Stimulated activated CD4-positive, alpha-beta T cell treated with anti-CD3 and anti-CD28 coated beads, TNF-alpha, amount 100 ng/mL, for 48 hours (primary cell): ENCODE measurements at regions not wholly inside any gene's neighbourhood (a gene's known extent, or its start where the extent isn't known, plus 50 kb on each side); places are given as distances from the start of the nearest gene placed in this dataset.
"Not testable (repeated sequence)": the region's sequence is repeated elsewhere in the genome, so short reads cannot be mapped to it uniquely, and the experiment has no call there.

Experiments used
- DNase-seq, 3 donors: peaks; one replicate each; pipeline ENCODE4 v3.0.0-alpha.2; 2020; ENCODE audit warnings: low read depth in 3 of 3

DNA sequence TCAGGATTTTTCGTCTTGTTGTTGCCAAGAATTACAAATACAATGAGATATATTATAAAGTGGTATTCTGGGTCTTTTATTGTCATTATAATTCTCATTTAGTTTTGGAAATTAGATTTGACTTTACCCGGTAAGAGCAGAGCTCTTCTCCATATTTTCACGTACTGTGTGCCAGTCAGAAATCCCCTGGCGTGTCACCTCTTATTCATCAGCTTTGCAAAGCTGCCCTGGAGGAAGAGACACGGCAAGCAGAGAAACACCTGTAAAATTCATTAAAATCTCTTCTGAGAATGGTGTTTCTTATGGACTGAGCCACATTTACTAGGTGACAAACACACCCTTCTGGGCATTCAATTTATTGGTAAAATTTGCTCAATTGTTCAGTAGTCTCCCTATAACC, 440.4 kb downstream of the HINT1 start:
- DNase-seq = no peak

DNA sequence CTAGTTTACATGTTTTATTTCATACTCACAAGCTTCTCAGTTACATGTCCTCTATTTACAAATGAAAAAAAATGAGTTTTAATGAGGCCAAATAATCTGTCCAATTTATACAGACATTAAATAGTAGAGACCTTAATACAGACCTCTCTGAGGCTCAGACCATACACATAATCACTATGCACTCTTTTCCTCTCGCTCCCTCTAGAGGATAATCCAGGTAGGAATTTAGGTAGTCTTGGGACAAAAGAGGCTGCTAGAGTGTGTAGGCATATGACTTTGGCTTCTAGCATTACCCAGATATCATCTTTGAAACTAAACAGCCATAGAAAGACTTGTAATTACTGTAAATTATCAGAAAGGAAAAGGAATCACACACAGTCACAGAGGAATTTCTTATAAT, 444.7 kb downstream of the HINT1 start:
- no peak for DNase-seq

DNA sequence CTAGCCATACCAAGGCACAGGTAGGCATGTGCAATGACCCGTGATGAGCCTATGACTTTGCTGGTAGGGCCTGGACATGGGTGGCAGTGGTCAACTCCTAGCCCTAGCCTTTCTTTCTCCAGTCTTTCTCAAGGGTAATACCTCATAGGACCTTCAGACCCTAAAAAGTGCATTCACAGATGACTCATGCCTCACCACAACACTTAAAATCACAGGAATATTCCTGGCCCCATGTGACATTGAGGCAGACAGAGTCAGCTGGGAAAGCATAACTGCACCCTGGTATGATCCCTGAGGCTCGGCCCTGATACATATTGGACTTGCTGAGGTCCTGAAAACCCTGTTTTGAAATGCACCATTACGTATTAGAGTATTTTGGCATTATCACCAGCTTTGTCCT, 449.5 kb downstream of the HINT1 start:
- DNase-seq = no peak

DNA sequence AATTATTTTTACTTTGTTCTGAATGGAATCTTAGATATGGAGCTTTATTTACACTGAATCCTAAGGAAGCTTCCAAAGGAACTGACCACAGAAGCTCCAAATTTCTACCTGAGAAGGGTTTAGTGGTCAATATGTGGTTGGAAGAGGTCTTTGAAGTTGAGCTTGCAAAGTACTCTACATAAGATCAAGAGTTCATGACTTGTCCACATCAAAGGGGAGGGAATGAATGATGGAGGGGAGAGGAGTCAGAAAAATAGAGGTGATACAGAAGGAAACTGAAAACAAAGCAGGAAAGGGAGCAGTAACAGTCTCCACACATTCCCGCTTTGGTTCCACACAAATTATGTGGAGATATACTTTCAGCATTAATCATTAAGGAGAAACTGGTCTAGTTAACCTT, 450.9 kb downstream of the HINT1 start:
- DNase-seq = no peak

DNA sequence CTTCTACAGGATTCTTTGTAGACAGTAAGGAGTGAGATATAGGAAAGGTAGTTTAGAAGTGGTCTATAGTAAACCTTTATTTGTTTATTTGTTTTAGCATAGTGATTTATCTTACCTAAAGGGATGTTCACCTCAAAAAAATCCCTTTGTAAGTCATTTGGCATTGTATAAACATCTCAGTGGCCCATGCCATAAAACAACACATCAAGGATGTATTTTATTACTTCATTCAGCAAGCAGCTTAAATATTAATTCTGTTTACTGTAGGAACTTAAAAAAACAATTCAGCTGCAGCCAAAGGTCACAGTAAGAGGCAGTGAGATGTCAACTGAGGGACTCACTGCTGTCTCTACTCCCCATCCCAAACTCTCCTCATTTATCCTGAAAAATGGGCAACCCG, 452.7 kb downstream of the HINT1 start:
- no peak for DNase-seq

DNA sequence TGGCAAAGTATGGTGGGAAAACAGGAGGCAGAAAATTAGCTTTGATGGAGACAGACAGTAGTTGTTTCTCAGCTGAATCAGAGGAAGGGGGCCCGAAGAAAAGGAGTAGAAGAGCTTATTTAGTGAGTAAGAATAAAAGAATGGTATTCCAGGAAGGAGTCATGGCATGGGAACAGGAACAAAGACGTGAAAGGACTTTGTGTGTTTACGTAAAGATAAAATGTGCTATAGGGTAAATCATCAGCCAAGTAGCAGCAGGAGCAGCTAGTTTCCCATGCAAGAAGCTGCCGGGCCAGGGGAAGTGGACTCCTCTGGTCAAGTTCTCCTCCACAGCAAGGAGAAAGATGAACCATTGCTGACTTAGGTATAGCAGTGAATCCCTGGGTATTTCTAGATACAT, 454.5 kb downstream of the HINT1 start:
- no peak for DNase-seq

DNA sequence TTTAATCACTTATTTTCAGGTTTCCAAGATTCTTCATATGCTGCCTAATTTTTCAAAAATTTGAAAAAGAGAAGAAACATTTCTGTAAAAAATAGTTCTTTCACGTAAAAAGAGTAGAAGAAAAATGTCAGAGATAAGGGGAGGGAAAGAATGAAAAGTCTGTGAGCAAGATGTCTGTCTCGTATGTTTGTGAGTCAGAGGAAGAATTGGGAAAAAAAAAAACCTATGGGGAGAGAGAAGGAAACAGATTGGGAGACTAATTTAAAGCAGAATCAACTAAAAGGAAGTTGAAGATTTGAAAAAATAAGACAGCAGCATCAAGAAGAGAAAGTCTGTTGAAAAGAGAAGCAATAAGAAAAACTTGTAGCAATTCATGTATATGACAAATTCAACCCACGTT, 456.3 kb downstream of the HINT1 start:
- no peak for DNase-seq

DNA sequence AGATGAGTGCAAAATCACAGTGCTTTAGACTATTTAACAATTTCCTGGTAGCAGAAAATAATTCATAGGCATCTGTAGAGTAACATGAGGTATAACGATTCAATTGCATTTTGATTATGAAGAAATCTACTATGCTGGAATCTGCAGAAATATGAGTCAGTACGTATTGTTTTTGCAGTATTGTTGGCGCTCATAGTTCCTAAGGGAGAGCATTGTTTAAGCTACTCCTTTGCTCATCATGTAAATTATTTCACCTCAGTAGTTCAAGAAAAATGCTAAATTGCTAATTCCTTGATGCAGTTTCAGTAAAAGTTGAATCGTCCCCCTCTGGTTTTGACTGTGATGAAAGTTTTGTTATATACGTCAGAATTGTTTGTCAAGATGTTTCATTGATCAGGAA, 458.4 kb downstream of the HINT1 start:
- no peak for DNase-seq

DNA sequence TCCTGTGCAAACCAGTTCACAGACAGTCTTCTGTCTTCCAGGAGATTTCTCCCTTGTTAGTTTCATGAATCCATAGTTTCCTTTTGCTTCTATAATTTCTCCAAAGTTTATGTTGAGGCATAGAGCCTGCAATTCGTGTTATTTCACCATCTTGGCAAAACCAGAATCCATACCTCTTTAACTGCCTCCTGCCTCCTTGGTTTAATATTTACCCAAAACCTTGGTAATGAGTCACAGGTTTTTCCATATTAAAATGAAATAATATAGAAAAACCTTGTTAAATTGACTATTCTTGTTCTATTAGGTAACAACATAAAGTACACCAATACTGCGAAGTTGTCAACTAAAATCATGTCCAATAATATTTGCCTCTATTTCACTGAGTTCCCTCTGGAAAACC, 459.7 kb downstream of the HINT1 start:
- no peak for DNase-seq

DNA sequence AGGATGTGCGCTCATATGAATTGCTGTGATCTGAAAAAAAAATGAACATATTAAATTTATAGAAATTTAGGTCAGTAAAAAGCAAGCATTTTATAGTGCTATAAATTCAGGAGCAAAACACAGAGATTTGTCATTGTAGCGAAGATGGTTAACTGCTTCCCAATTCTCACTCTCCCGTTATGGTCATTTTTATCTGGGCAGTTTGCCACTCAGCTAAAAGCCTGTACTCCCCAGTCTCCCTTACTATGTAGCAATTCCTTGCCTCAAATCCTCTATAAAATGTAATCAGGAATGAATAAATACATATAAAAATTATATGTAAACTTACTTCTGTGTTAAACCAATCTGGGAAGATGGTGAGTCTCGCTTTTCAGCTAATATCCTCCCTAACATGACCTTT, 471.5 kb downstream of the HINT1 start:
- DNase-seq = no peak

DNA sequence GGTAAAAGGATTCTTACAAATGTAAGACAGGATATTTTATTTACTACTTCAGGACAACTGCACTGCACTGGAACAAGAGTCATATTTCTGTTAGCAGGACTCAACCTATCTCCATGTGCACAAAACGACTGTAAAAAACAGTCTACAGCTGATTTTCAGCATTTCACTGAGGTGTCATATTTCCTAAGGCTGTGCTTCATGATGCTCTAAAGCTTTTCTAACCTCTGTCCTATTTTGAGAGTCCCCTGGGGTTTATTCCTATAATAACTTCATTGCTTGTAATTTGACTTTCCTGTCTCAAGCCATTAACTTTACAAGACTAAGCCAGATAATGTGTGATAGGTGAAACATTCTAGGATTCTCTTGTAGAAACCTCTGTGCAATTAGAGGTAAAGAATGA, 472.3 kb downstream of the HINT1 start:
- no peak for DNase-seq

DNA sequence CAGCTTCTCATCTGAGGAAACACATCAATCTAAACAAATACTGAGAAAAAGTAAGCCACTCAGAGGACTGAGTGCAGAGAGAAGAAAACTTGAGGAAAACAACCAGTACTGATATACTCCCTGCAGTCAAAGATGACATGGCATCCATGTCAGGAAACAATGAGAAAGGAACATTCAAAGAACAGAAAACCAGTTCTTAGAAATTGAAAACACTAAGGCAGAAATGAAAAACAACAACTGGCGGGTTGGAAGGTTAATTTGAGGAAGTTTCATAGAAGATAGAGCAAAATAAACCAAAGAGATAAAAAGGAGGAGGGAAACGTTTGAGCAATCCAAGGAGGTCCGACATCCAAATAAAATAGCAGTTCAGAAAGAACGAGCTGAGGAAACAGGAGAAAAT, 475.2 kb downstream of the HINT1 start:
- no peak for DNase-seq

DNA sequence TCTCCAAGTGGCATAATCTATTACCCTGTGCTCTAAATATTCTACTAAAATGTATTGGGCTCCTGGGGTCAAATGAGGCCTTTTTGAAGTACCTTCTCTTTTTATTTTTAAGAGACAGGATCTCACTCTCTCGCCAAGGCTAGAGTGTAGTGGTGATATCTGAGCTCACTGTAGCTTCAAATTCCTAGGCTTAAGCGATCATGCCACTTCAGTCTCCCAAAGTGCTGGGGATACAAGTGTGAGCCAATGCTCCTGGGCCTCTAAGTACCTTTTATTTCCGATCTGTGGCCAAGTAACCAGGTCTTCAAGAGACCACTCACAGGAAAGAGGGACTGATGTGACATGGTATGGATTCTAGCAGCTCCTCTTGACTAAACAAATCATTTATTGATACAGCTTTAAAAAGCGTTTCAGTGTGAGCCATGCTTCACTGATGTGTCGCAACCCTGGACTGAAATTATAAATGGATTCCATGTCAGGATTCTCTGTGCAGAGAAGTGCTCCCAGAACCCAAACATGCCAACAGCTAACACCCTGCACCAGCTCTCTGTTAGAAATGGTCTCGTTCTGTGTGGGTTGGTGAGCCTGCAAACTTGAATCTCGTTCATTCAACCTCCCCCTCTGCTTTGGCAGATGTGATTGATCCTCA, 477.8 kb downstream of the HINT1 start:
- DNase-seq = no peak

DNA sequence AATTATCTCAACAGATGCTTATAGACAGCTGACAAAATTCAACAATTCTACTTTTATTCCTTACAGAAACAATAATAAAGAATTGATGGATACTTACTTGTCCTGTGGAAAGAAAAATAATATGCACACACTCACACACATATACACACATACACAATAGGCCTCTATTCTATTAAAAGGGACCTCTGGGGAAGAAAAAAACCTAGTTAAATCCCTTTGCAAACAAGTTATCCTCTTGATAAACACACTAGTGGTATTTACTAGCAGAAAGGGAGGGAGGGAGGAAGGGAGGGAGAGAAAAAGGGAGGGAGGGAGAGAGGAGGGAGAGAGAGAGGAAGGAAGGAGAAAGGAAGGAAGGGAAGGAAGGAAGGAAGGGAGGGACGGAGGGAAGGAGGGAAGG, 486.4 kb downstream of the HINT1 start:
- DNase-seq = no peak

DNA sequence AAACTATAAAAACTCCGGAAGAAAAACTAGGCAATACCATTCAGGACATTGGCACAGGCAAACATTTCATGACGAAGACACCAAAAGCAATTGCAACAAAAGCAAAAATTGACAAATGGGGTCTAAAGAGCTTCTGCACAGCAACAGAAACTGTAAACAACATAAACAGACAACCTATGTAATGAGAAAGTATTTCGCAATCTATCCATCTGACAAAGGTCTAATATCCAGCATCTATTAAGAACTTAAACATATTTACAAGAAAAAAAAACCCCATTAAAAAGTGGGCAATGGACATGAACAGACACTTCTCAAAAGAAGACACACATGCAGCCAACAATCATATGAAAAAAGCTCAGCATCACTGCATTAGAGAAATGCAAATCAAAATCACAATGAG, 498.6 kb downstream of the HINT1 start:
- no peak for DNase-seq

DNA sequence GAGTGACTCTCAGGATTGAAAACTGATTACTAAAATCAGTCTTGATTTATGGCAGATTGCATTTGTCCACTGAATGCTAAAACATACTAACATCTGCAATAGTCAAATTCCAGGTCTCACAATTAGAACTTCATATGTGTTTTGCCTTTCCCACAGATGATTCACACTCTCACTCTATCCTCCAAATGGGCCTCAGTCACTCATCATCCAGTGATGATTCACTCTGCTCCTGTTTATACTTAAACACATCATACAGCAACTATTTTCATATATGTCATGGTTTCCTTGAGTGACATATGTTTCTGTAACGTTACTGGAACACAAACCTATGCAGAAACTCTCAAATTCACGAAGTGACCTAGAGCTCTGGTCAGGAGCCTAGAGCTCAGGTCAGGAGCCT, 512.9 kb downstream of the HINT1 start:
- DNase-seq = no peak

DNA sequence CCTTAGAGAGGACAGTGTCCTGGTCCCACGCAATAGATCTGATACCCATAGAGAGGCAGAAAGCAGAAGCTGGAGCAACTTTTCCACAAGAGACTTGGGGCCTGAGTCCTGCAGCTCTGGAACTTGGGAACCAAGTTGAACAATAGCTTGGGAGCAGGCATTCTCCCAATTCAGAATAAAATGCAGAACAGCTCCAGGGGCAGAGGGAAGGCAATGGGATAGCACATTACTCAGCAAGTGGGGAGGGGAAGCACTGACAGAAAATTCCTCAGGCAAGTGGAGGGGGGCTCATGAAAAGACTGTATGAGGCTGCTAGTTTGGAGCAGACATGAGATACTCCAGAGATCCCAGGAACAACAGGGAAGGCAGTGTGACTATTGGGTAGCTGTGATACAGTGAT, 513.6 kb downstream of the HINT1 start:
- DNase-seq = no peak

DNA sequence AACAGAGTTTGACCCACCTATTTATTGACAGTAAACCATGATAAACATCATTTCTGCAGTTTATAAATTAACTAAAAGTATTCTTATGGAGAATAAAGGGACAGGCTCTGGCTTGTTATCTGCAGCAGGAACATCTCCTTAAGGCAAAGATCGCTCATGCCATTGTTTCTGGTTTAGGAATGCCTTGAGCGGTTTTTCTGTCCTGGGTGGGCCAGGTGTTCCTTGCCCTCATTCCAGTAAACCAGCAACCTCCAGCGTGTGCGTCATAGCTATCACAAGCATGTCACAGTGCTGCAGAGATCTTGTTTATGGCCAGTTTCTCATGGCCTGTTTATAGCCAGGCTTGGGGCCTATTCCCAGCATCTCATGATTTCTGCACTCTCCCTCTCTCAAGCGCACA, 521.7 kb downstream of the HINT1 start:
- DNase-seq = no peak

DNA sequence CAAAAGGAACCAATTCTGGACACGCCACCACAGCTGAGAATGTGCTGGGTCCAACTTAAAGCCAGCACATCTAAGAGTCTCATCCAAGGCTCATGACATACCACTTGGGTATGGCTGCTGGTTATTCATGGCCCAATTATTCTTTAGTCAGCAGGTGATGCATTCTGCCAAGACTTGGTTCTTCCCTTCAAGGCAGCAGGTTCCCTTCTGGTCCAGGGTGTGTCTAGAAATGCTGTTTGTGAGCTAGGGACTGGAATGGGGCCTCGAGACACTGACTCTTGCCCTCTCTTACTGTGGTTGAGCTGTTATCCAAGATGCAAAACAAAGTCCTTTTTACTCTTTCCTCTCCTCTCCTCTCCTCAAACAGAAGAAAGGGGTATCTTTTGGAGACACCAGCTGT, 522.6 kb downstream of the HINT1 start:
- no peak for DNase-seq

DNA sequence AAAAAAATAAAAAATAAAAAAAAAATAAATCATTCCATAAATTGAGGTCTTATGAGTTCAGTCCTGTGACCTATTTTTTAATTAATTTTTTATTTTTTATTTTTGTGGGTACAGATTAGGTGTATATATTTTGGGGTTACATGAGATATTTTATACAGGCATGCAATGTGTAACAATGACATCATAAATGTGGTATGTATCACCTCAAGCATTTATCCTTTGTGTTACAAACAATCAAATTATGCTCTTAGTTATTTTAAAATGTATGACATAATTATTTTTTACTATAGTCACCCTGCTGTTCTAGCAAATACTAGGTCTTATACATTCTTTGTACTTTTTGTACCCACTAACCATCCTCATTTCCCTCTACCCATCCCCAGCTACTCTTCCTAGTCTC, 537.9 kb downstream of the HINT1 start:
- DNase-seq = no peak

DNA sequence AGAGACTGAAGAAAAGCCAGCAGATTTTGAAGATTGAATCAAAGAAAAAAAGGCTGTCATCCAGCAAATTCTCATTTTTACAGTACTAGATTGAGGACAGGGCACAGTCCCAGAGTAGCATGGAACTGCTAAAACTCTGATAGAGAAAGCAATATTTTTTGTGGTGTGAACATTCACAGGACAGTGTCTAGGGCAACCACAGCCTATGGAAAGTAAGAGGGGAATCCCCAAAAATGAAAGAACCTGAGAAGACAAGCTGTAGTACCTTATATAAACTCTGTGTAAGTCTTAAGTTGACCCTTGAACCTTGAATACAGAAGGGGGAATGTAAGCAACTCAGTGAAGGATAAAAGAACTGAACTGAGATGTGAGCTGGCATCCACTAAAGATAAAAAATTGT, 540.3 kb downstream of the HINT1 start:
- DNase-seq = no peak

DNA sequence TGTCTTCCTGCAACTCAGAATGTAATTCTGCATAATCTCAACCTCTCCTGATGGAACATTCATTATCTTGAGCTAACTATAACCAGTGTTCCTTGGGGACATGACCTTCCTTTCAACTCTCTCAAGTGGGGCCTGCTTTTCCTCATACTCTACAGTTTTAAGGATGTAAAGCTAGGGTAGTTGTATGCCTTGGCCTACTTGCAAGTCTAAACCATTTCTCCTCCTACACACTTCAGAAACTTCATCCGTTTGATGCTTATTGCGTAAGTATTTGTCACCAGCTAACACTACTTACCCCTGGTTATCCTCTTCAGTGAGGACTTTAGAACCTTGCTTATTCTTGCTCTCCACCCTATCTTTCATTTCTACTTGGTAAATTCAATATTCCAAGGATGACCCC, 548.9 kb downstream of the HINT1 start:
- DNase-seq = no peak

DNA sequence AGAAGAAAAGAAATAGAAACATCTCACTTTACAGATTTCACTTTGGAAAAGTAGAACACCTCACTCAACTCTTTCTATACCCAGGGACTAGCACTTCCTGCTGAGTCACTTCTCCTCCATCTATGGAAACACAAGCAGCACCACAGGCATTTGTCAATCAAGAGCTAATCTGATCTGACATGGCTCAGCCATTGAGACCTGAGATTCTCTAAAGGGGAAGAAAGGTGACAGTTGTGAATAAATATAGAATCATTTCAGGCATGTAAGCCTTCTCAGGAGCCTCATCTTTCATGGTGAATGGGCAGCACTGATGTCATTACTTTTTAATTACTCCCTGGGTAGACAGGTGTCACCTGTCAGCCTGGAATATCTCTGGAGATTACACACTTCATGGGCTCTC, 559.8 kb downstream of the HINT1 start:
- DNase-seq = no peak

DNA sequence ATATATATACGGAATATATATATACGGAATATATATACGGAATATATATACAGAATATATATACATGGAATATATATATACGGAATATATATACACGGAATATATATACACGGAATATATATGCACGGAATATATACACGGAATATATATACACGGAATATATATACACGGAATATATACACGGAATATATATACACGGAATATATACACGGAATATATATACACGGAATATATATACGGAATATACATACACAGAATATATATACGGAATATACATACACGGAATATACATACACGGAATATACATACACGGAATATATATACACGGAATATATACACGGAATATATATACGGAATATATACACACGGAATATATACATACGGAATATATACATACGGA, 568.4 kb downstream of the HINT1 start:
- not testable (repeated sequence) for DNase-seq

DNA sequence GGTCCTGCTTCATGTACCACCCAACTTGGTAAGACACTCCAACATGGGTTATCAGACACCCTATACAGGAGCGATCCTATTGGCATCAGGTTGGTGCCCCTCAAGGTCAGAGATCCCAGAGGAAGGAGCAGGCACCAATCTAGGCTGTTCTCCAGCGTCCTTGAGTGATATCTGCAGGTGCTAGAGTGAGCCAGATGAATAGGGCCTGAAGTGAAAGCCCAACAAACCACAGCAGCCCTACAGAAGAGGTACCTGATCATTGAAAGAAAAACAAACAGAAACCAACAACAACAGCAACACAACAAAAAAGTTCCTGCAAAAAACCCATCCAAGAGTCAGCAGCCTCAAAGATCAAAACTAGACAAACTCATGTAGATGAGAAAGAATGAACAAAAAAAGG, 584.8 kb downstream of the HINT1 start:
- no peak for DNase-seq
